ENCODE measurements at regions not wholly inside any gene's neighbourhood (a gene's known extent, or its start where the extent isn't known, plus 50 kb on each side); places are given as distances from the start of the nearest gene placed in this dataset.

GRCh38 chr13:68050761-68051160, 820.6 kb upstream of the PCDH9 start:
- Mint-ChIP-seq H3K4me3 (ENCODE audit: low read depth) (no peak overlapping the region), H3K27me3 (no peaks in the 10 kb centered on the region), H3K9me3 (ENCODE audit: low read depth) (no peaks in the 10 kb centered on the region), H3K36me3 (ENCODE audit: insufficient read depth) (no peaks in the 10 kb centered on the region), H3K4me1 (ENCODE audit: low read depth) (peaks cover 2% of the 10 kb centered on the region), H3K27ac (no peak overlapping the region)
- DNase-seq (ENCODE audit: low spot score, unreplicated experiment), result no peak
- no peak for TF ChIP-seq CTCF (IDR thresholded peaks at IDR 0.05; ENCODE audit: unreplicated experiment)

- no peaks in the 10 kb centered on the region for H3K36me3 Mint-ChIP-seq (ENCODE audit: insufficient read depth)
- H3K9me3 Mint-ChIP-seq (ENCODE audit: low read depth), result no peaks in the 10 kb centered on the region
- H3K27me3 Mint-ChIP-seq, result no peaks in the 10 kb centered on the region
- TF ChIP-seq CTCF (IDR thresholded peaks at IDR 0.05; ENCODE audit: unreplicated experiment), result no peak
- no peak overlapping the region for H3K27ac Mint-ChIP-seq
- DNase-seq (ENCODE audit: low spot score, unreplicated experiment), result no peak
- peaks cover 2% of the 10 kb centered on the region for H3K4me1 Mint-ChIP-seq (ENCODE audit: low read depth)
- no peak overlapping the region for H3K4me3 Mint-ChIP-seq (ENCODE audit: low read depth)
Observed at GRCh38 chr13:68048802-68049359, 818.7 kb upstream of the PCDH9 start.

GRCh38 chr13:68047889-68048288, 817.8 kb upstream of the PCDH9 start:
- TF ChIP-seq CTCF (IDR thresholded peaks at IDR 0.05; ENCODE audit: unreplicated experiment), result no peak
- H3K27me3 Mint-ChIP-seq, result no peaks in the 10 kb centered on the region
- DNase-seq (ENCODE audit: low spot score, unreplicated experiment), result no peak
- H3K9me3 Mint-ChIP-seq (ENCODE audit: low read depth), result no peaks in the 10 kb centered on the region
- peaks cover 2% of the 10 kb centered on the region for H3K4me1 Mint-ChIP-seq (ENCODE audit: low read depth)
- no peak overlapping the region for H3K4me3 Mint-ChIP-seq (ENCODE audit: low read depth)
- no peaks in the 10 kb centered on the region for H3K36me3 Mint-ChIP-seq (ENCODE audit: insufficient read depth)
- no peak overlapping the region for H3K27ac Mint-ChIP-seq

GRCh38 chr13:68046903-68047302, 816.8 kb upstream of the PCDH9 start:
- Mint-ChIP-seq H3K27me3 (no peaks in the 10 kb centered on the region), H3K4me3 (ENCODE audit: low read depth) (no peak overlapping the region), H3K9me3 (ENCODE audit: low read depth) (no peaks in the 10 kb centered on the region), H3K27ac (no peak overlapping the region), H3K4me1 (ENCODE audit: low read depth) (peaks cover 2% of the 10 kb centered on the region), H3K36me3 (ENCODE audit: insufficient read depth) (no peaks in the 10 kb centered on the region)
- no peak for TF ChIP-seq CTCF (IDR thresholded peaks at IDR 0.05; ENCODE audit: unreplicated experiment)
- no peak for DNase-seq (ENCODE audit: low spot score, unreplicated experiment)

GRCh38 chr13:68030152-68030809, 800.1 kb upstream of the PCDH9 start:
- H3K27me3 Mint-ChIP-seq, result no peaks in the 10 kb centered on the region
- H3K9me3 Mint-ChIP-seq (ENCODE audit: low read depth), result no peaks in the 10 kb centered on the region
- no peak for DNase-seq (ENCODE audit: low spot score, unreplicated experiment)
- no peak for TF ChIP-seq CTCF (IDR thresholded peaks at IDR 0.05; ENCODE audit: unreplicated experiment)
- H3K36me3 Mint-ChIP-seq (ENCODE audit: insufficient read depth), result no peaks in the 10 kb centered on the region
- peak overlapping the region; percentile 0 for H3K27ac Mint-ChIP-seq
- H3K4me1 Mint-ChIP-seq (ENCODE audit: low read depth), result peaks cover 5% of the 10 kb centered on the region
- H3K4me3 Mint-ChIP-seq (ENCODE audit: low read depth), result no peak overlapping the region

Data from progenitor cell of endocrine pancreas (in vitro differentiated cells).